Neural cell (in vitro differentiated cells): ENCODE measurements at regions not wholly inside any gene's neighbourhood (a gene's known extent, or its start where the extent isn't known, plus 50 kb on each side); places are given as distances from the start of the nearest gene placed in this dataset.

Source experiments
- H2AFZ ChIP-seq: fragments of 200-600, 300-800 bp; sonication (generic), shearing (Covaris generic); 2 replicates; pipeline ENCODE4 v1.6.0; 2014; ENCODE audit warnings: low read depth, mild to moderate bottlenecking, antibody characterized with exemption, low read length, moderate library complexity
- H3F3A ChIP-seq: fragments of 200-600 bp; shearing (Covaris generic); 2 replicates; pipeline ENCODE4 v1.6.1; 2016; ENCODE audit warnings: mild to moderate bottlenecking, moderate library complexity, mixed read lengths, antibody characterized with exemption, low read length; ENCODE audit not compliant: insufficient read depth, poor library complexity, severe bottlenecking
- H3K27ac ChIP-seq: fragments of 200-600, 300-800 bp; sonication (generic), shearing (Covaris generic); 2 replicates; pipeline ENCODE4 v1.5.1; 2014; ENCODE audit warnings: mild to moderate bottlenecking, low read length, moderate library complexity
- H3K27me3 ChIP-seq: fragments of 300-800, 200-600 bp; sonication (generic), shearing (Covaris generic); 2 replicates; pipeline ENCODE4 v1.6.0; 2014; ENCODE audit warnings: mild to moderate bottlenecking, low read depth, low read length, moderate library complexity; ENCODE audit not compliant: insufficient read depth
- H3K36me3 ChIP-seq: fragments of 300-800, 200-600 bp; sonication (generic), shearing (Covaris generic); 2 replicates; pipeline ENCODE4 v1.5.1; 2014; ENCODE audit warnings: mild to moderate bottlenecking, antibody characterized with exemption, low read length, moderate library complexity; ENCODE audit not compliant: insufficient read depth
- H3K4me2 ChIP-seq: fragments of 300-800, 200-600 bp; sonication (generic), shearing (Covaris generic); 2 replicates; pipeline ENCODE4 v1.6.0; 2014; ENCODE audit warnings: mild to moderate bottlenecking, low read length
- H3K4me3 ChIP-seq: fragments of 300-800, 200-600 bp; sonication (generic), shearing (Covaris generic); 2 replicates; pipeline ENCODE4 v1.5.1; 2014; ENCODE audit warnings: mild to moderate bottlenecking, low read length, moderate library complexity
- H3K79me2 ChIP-seq: fragments of 200-600 bp; shearing (Covaris generic); replicated peaks from 2 replicates; pipeline ENCODE4 v1.6.0; 2014; ENCODE audit warnings: mild to moderate bottlenecking, low read length, moderate library complexity; ENCODE audit not compliant: insufficient read depth
- H3K9ac ChIP-seq: fragments of 300-800, 200-600 bp; sonication (generic), shearing (Covaris generic); 2 replicates; pipeline ENCODE4 v1.6.1; 2016; ENCODE audit warnings: mild to moderate bottlenecking, low read length, mixed read lengths
- H3K9me2 ChIP-seq: fragments of 200-600 bp; shearing (Covaris generic); 2 replicates; pipeline ENCODE4 v1.6.1; 2016; ENCODE audit warnings: mild to moderate bottlenecking, low read length, mixed read lengths; ENCODE audit not compliant: insufficient read depth
- H3K9me3 ChIP-seq: fragments of 200-600, 300-800 bp; sonication (generic), shearing (Covaris generic); 2 replicates; pipeline ENCODE4 v1.6.1; 2016; ENCODE audit warnings: mild to moderate bottlenecking, mixed run types, low read length, moderate library complexity, mixed read lengths
- H4K20me1 ChIP-seq: fragments of 200-600 bp; shearing (Covaris generic); 2 replicates; pipeline ENCODE4 v1.6.1; 2016; ENCODE audit warnings: mild to moderate bottlenecking, mixed run types; ENCODE audit not compliant: insufficient read depth
- EP300 ChIP-seq: fragments of 450-650 bp; conservative IDR thresholded peaks from 2 replicates; pipeline ENCODE4 v1.6.1; 2014; ENCODE audit warnings: antibody characterized with exemption, mild to moderate bottlenecking, moderate library complexity; ENCODE audit not compliant: poor library complexity, severe bottlenecking
- EZH2 ChIP-seq: fragments of 200-600, 300-800 bp; shearing (Covaris generic), sonication (generic); IDR thresholded peaks from 2 replicates; pipeline ENCODE4 v1.6.1; 2014; ENCODE audit warnings: antibody characterized with exemption, low read length, borderline replicate concordance, mild to moderate bottlenecking; ENCODE audit not compliant: insufficient read depth, poor library complexity, severe bottlenecking
- MXI1 ChIP-seq: fragments of 450-650 bp; conservative IDR thresholded peaks from 2 replicates; pipeline ENCODE4 v1.6.1; 2014; ENCODE audit warnings: antibody characterized with exemption, mild to moderate bottlenecking; ENCODE audit not compliant: poor library complexity, severe bottlenecking
- POLR2AphosphoS5 ChIP-seq: IDR thresholded peaks from 2 replicates; pipeline ENCODE4 v1.6.1; 2012
- RAD21 ChIP-seq: fragments of 450-650 bp; conservative IDR thresholded peaks from 2 replicates; pipeline ENCODE4 v1.6.1; 2014; ENCODE audit warnings: antibody characterized with exemption, mild to moderate bottlenecking, moderate library complexity
- SMC3 ChIP-seq: fragments of 450-650 bp; conservative IDR thresholded peaks from 2 replicates; pipeline ENCODE4 v1.6.1; 2014; ENCODE audit warnings: antibody characterized with exemption, mild to moderate bottlenecking, moderate library complexity; ENCODE audit not compliant: poor library complexity
- TAF1 ChIP-seq: IDR thresholded peaks from 2 replicates; pipeline ENCODE4 v1.6.1; 2012; ENCODE audit warnings: low read depth
- TF ChIP-seq, protein P1 (sequence below): IDR thresholded peaks from 2 replicates; pipeline ENCODE4 v1.6.1; 2012; ENCODE audit warnings: borderline replicate concordance
- TF ChIP-seq, protein P2 (sequence below): fragments of 450-650 bp; IDR thresholded peaks from 2 replicates; pipeline ENCODE4 v1.5.1; 2014; ENCODE audit warnings: antibody characterized with exemption, mild to moderate bottlenecking, moderate library complexity; ENCODE audit not compliant: poor library complexity, severe bottlenecking

DNA sequence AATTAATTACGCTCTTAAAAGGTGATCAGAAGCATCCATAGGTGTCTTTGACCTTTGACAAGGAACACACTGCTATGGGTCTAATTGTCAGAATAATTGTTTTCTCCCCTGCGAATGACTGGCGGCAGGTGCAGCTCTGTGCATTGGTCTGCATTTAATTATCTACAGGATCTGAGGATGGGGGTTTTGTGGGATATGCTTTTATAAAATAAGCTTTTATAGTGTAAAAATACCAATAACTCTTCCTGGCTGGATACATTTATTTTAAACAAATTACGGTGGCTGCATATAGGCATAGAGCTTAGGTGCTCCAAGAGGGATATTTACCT, 201.6 kb upstream of the RGMA start:
- Histone ChIP-seq H3K9me2 (no peaks in the 10 kb centered on the region), H4K20me1 (no peaks in the 10 kb centered on the region), H3K79me2 (no peaks in the 10 kb centered on the region), H3K9ac (peak overlapping the region; percentile 38), H3K9me3 (no peaks in the 10 kb centered on the region), H3K4me3 (peak overlapping the region; percentile 40), H3F3A (no peaks in the 10 kb centered on the region), H3K36me3 (no peaks in the 10 kb centered on the region), H3K27ac (peak overlapping the region; percentile 81), H2AFZ (peak overlapping the region; percentile 36), H3K4me2 (peak overlapping the region; percentile 7), H3K27me3 (no peaks in the 10 kb centered on the region)
- no peak for TF ChIP-seq SMC3

DNA sequence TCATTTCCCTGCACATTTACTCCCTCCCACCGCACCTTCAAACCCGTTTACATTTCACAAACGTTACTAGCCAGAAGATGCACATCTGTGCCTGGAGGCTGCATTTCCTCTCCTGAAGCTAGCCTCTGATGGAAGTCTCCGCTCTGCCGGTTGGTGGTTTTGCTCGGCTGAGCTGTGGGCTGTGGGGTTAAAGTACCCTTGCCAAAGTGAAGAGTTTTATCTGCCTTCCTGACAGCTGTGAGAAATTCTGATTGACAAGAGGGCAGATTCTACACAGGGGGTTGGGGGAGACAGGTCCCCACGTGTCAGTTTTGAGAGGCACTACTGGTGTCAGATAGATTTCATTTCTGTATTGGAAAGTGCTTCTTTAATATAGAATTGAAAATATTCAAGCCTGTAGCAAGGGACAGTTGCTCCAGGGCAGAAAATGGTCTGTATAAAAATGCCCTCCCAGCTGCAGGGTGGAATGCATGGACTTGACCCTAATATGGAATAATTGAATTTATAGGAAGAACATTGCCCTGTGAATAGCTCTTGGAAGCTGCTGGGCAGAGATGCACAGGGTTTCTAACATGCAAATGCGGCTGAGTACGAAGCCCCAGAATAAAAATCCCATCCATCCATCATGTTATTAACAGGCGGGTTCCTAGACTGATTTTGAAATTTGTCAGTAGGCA, 201.1 kb upstream of the RGMA start:
- Histone ChIP-seq H3K9me2 (no peaks in the 10 kb centered on the region), H3K27ac (peak overlapping the region; percentile 81), H3K9me3 (no peaks in the 10 kb centered on the region), H3K27me3 (no peaks in the 10 kb centered on the region), H3K9ac (peak overlapping the region; percentile 38), H3K79me2 (no peaks in the 10 kb centered on the region), H3K4me2 (peak overlapping the region; percentile 7), H3F3A (no peaks in the 10 kb centered on the region), H2AFZ (no peak overlapping the region), H3K4me3 (peak overlapping the region; percentile 40), H4K20me1 (no peaks in the 10 kb centered on the region), H3K36me3 (no peaks in the 10 kb centered on the region)
- TF ChIP-seq RAD21 (peak; percentile 26), SMC3 (no peak), EP300 (peak; percentile 76), POLR2AphosphoS5 (peak; percentile 43), EZH2 (no peak)
- TF ChIP-seq, protein P1, sequence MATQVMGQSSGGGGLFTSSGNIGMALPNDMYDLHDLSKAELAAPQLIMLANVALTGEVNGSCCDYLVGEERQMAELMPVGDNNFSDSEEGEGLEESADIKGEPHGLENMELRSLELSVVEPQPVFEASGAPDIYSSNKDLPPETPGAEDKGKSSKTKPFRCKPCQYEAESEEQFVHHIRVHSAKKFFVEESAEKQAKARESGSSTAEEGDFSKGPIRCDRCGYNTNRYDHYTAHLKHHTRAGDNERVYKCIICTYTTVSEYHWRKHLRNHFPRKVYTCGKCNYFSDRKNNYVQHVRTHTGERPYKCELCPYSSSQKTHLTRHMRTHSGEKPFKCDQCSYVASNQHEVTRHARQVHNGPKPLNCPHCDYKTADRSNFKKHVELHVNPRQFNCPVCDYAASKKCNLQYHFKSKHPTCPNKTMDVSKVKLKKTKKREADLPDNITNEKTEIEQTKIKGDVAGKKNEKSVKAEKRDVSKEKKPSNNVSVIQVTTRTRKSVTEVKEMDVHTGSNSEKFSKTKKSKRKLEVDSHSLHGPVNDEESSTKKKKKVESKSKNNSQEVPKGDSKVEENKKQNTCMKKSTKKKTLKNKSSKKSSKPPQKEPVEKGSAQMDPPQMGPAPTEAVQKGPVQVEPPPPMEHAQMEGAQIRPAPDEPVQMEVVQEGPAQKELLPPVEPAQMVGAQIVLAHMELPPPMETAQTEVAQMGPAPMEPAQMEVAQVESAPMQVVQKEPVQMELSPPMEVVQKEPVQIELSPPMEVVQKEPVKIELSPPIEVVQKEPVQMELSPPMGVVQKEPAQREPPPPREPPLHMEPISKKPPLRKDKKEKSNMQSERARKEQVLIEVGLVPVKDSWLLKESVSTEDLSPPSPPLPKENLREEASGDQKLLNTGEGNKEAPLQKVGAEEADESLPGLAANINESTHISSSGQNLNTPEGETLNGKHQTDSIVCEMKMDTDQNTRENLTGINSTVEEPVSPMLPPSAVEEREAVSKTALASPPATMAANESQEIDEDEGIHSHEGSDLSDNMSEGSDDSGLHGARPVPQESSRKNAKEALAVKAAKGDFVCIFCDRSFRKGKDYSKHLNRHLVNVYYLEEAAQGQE = no peak

DNA sequence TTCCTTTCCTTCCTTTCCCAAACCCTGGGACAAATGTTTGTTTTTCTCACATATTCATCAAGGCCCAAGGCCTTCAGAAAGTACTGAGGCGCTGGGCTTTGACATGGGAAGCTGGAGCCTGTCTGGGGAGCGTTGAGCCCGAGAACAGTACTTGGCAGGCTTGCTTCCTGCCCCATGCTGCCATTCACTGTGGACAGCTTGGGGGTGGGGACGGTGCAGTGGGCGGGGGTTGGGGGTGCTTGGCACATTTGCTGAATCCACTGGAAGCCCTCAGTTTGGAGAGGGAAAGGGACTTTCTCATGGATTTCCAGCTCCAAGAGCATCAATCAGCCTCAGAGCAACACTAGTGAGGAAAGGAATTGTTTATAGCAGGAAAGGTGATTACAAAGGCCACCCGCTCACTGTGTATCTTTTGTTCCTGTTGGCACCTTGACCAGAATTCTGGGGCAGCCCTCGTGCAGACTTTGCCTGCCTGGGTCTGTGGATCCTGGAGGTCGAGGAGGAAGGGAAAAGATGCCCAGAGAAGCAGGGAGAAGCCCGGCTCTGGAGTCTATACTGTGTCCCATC, 199.8 kb upstream of the RGMA start:
- Histone ChIP-seq H2AFZ (no peak overlapping the region), H3K79me2 (no peaks in the 10 kb centered on the region), H3K27me3 (no peaks in the 10 kb centered on the region), H3K9me2 (no peaks in the 10 kb centered on the region), H4K20me1 (no peaks in the 10 kb centered on the region), H3K4me2 (no peak overlapping the region), H3K9me3 (no peaks in the 10 kb centered on the region), H3K9ac (no peak overlapping the region), H3F3A (no peaks in the 10 kb centered on the region), H3K36me3 (no peaks in the 10 kb centered on the region), H3K4me3 (no peak overlapping the region), H3K27ac (peak overlapping the region; percentile 81)
- TF ChIP-seq MXI1 = no peak
- no peak for TF ChIP-seq SMC3
- no peak for TF ChIP-seq POLR2AphosphoS5
- no peak for TF ChIP-seq TAF1
- TF ChIP-seq, protein P2, sequence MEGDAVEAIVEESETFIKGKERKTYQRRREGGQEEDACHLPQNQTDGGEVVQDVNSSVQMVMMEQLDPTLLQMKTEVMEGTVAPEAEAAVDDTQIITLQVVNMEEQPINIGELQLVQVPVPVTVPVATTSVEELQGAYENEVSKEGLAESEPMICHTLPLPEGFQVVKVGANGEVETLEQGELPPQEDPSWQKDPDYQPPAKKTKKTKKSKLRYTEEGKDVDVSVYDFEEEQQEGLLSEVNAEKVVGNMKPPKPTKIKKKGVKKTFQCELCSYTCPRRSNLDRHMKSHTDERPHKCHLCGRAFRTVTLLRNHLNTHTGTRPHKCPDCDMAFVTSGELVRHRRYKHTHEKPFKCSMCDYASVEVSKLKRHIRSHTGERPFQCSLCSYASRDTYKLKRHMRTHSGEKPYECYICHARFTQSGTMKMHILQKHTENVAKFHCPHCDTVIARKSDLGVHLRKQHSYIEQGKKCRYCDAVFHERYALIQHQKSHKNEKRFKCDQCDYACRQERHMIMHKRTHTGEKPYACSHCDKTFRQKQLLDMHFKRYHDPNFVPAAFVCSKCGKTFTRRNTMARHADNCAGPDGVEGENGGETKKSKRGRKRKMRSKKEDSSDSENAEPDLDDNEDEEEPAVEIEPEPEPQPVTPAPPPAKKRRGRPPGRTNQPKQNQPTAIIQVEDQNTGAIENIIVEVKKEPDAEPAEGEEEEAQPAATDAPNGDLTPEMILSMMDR = no peak
- TF ChIP-seq, protein P1 = no peak
- no peak for TF ChIP-seq EP300
- TF ChIP-seq EZH2 = no peak
- no peak for TF ChIP-seq RAD21
